TTC549 (cell line): ENCODE measurements at regions not wholly inside any gene's neighbourhood (a gene's known extent, or its start where the extent isn't known, plus 50 kb on each side); places are given as distances from the start of the nearest gene placed in this dataset.

Experiments
- FAIRE-seq: peaks from 2 replicates; lab custom pipeline; 2012; peaks lifted over from hg19 to GRCh38; lab: Jason Lieb, UNC

DNA sequence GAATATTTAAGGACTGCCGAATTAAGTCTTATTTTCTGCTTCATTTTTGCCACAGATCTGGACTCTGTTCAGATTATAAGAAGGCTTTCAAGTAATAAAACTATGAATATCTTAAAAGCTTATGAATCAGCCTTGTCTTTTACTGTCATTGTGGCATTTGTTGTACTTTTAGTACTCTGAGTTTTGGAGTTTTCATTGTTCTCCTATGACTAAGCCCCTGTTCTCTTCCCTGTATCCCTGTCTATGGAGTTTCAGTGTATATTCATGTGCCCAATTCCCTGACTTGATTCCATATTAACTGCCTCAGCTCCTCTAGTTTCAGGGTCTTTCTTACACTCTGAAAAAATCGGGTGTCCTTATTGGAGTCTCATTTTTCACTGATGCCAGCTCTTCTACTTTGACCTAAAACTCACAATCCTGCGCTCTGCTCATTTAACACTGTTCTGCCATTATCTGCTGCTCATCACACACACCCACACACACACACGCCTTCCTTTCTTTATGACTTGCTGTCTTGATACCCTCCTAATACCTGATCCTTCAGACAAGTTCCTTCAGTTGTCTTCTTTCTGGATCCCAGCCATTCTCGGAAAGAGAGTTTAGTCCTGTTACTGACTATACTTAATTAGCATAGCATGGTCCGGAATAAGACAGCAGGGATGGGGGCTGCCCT, 511.8 kb downstream of the CPS1 start:
- no peak for FAIRE-seq

DNA sequence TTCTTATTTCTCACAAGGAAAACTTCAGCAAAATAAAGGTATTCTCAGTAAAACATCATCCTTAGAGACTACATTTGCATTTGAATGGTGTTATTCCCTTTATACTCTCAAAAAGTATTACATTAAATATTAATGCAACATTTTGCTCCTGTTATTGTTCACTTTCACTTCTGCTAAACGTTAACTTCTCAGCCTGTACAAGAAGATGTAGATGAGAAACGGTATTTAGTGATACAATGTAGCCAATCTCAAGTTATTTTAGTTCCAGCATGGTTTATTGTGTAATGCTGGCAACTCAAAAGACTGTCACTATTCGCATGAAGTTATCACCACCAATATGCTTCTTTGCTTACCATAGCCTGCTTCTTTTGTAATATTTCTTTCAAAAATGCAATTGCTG, 514.1 kb downstream of the CPS1 start:
- no peak for FAIRE-seq

DNA sequence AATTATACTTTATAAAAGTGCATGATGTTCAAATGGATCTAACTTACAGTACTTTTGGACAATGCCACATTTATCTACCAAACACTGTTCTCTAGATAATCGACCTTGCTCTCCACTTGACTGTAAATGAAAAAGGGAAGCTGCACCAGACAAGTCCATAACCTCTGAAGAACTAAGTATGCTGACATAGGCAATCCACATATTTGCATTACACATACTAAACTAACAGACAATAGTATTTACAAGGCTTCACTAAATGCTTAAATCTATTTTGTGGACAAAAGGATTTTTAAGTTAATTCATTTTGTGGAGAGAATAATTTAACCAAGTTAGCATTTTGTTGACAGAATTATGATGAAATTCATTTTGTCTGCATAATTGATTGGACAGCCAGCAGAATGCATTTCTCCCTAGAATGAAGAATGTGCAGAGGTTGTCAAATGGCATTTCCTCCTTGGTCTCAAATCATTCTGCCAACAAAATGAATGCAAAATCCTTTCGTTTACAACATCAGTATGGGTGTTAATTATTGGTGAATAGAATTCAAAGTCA, 520.9 kb downstream of the CPS1 start:
- no peak for FAIRE-seq

DNA sequence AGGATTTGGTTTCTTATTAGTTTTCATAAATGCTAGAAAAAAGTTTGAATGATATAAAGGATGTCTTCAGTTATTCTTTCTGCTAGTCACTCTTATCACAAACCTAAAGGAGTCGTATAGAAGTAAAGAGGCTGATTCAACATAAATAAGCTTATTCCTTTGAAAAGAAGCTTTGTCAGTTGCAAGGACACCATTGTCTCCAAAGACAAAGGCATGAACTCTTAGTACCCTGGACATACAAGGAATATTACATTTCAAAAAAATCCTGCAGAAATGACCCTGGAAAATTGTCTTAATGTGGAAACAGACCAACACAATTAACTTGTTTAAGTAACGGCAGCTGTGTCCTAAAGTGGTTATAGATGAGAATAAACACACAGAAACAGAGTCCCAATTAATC, 528.0 kb downstream of the CPS1 start:
- no peak for FAIRE-seq

DNA sequence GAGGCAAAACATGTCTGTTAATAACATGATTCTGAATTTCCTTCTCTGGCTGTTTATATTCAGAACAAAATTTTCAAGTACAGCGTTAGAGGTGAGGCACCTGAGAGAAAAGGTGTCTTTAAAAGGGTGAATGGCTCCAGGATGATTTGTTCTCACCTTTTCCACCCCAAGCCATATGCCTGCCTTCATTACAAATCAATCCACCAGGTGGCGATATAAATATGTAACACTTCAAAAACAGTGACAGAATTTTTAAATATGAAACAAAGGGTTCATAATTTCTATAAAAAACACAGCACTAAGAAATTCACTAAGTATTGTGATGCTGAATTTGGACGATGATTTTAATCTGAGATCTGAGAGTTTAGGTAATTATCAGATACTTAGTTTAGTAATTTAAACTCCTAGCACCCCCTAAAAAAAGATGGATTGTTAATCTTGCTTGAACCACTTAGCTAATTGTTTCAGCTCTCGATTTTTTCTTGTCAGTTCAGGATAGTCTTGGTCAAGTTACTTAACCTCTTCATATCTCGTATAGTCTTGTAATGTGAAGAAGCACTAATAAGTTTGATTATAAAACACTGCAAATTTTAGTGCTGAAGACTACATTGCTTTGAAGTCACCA, 528.8 kb downstream of the CPS1 start:
- FAIRE-seq, result no peak

DNA sequence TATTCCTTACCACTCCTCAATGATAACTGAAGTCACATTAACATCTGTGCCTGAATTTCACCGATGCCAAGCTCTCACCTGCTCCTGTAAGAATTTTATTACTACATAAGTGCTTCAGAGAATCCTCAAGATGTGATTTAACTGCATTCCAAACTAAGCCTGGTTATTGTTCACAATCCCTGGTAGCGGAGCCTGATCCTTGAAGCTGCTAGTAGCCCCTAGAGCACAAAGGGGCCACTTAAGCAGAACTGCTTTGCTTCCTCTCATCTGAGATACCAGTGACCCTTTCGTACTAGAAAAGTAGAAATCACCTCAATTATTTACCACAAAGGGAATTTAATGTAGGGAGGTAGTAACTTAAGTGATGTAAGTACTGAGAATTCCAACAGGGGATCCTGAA, 529.6 kb downstream of the CPS1 start:
- FAIRE-seq, result no peak

DNA sequence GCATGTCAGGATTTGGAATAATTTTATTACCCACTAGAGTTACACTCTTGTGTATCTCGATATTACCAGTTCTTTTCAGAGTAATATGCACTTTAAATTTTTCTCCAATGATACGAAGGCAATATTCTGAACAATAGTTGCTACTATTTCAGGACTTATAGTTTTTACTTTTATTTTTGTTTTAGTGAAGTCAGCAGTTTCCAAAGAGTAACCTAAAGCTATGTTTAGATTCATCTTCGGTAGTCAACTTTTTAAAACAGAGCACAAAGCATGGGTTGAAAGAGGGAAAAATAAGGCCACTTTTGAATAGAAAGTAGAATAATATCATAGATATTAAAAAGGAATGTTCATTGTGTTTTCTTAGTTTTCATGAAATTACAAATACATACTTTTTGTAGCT, 532.7 kb downstream of the CPS1 start:
- FAIRE-seq, result no peak

DNA sequence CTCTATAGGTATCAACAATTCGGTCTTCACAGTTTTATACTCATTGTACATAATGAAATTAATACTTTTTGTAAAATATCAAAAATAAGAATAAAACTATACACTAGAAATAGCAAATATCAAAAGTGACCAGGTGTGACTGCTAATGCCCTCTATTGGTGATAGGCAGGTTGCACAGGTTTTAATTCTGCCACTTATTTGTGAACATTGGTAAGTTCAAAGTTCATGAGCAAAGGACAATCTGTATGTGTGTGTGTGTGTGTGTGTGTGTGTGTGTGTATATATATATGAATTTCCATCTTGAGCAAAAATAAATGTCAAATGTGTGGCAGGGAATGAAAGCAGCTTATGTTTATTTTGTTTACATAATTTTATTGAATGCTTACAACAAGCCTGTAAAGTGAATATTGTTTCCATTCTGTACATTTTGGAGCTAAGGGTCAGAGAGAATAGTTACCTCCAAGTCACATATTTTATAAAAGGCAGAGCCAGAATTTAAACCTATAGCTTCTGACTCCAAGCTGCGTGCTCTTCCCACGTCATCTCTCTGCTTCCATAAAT, 537.4 kb downstream of the CPS1 start:
- FAIRE-seq, result no peak

DNA sequence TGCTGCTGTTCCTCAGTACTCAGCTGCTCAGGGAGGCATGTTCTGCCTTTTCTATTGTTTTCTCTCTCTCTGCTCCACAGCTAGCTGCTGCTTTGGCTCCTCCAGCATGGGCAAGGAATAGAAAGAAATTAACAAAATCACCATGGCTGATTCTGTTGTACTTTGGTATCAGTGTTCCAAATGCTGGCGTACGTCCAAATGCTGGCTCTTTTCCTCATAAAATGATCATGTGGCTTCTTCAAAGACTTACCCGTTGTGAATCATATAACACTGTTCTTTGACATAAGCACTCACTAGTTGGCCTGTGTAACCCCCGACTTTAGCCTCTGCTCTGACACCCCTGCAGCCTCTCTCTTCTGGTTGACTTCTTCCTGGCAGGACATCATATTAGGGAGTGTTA, 547.6 kb downstream of the CPS1 start:
- FAIRE-seq, result no peak

DNA sequence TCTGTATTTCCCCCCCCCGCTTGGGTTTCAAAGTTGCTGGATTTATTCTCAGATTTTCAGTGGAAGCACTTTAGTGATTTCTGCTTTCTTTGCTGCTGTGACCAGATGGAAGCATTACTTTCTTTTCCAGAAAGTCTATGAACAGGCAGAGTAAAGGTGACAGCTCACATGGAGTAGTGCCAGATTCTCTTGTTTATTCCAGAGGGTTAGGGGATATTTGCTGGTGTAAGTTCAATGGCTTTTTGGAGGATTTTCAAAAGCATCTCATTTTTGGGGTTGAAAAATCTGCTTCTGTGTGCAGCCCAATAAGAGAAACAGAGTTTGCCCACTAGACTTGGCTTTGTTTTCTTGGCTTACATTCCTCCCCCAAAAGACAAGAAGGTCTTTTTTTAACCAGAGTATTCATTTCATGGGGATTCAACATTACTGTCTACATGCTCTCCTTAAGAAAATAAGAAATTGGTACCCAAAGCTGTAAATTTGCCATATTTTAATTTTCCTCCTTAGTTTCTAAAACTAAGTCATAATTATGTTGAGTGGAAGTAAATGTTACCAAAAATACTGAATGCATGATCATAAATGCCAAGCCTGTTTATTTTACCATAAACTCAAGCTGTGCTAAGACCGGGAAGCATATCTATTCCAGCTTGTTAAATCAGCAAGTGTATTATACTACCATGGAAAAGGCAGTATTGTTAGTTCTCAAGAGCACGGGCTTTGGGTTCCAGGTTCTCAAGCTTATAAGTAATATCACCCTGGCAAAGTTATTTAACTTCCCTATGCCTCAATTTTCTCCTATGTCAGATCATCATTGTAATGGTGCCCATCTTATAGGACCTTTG, 557.2 kb downstream of the CPS1 start:
- FAIRE-seq, result no peak

DNA sequence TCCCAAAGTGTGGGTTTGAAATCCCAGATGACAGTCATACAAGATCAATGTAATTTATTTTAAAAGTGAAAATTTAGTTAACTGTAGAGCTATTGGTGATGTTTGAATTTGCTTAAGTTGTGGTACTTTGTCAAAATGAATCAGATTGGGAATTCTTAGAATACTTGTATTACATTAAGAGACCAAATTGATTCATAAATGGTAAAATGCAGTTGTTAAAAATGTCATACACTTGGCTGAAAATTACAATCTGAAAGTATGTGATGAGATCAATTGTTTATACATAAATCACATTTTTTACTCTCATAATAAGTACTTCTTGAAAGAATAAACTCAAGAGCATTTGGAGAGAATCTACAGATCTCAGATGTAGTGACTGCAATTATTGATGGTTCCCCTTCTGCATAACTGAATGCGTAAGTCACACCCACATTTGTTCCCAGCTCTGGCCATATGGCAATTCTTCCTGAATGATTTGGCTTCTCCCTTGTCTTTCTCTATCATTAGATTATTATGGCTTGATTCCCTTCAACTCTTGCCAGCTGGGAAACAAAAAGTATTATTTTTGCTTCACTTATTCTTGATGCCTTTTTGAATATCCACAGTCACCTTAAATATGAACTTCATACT, 558.5 kb downstream of the CPS1 start:
- no peak for FAIRE-seq

DNA sequence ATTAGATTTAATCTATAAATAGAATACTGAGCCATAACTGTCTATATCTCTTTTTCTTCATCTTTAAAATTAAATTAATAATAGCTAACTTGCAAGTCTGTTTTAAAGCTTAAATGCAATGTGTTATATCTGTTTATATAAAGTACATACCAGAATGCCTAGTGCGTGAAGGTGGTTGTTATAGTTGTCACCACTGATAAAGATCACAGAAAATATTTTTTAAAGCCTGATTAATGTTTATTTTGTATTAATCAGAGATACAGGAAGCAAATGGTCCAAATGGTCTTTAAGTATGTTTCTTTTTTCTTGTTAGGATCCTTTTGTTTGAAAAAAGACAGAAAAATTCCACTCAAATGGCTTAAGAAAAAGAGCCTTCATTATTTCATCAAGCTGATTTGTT, 560.6 kb downstream of the CPS1 start:
- FAIRE-seq, result no peak

DNA sequence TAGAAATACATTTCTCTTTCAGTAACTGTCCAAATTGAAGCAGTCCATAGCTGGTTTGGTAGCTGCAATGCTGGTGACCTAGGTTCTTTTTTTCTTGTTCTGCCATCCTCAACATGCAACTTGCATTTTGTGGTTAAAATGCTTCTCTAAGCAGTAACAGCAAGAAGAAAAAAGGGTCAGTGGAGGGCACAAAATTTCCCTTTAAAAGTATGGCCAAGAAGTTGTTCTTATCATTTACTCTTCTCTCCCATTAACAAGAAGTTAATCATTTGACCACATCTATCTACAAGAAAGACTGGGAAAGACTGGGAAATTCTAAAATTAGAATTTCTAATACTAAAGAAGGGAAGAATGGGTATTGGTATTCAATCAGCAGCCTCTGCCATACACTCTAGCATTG, 569.9 kb downstream of the CPS1 start:
- no peak for FAIRE-seq

DNA sequence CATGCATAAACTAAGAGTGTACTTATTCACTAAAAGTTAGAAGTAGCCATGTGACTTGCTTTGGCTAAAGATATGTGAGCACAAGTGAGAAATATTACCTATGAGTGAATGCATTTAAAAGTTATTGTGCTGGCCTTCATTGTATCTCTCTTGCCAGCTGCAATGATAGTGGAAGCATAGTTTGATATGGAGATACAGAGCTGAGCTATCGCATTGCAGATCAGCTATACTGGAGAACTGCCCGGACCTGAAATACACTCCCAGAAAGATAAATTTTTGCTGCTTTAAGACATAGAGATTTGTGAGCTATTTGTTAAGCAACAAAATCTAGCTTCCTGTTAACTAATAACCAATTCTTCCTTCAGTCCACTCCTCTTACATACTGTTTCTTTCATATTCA, 571.1 kb downstream of the CPS1 start:
- FAIRE-seq, result no peak

DNA sequence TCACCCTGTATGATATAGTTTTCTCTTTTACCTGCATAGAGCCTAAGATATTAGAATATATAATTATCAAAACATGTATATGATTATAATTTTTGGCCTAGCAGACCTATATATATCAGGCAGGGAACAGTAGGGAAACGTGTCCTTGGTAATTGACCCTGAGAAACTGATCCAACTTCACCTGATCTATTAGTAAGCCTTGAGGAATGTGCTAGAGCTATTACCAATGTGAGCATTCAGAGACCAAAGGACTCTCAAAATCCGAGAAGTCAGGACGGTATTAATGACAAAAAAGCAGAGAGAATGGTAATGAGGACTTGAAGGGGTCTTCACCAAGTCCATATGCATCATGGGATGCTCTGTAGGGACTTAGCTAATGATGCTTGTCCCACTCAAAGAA, 571.9 kb downstream of the CPS1 start:
- FAIRE-seq, result no peak

DNA sequence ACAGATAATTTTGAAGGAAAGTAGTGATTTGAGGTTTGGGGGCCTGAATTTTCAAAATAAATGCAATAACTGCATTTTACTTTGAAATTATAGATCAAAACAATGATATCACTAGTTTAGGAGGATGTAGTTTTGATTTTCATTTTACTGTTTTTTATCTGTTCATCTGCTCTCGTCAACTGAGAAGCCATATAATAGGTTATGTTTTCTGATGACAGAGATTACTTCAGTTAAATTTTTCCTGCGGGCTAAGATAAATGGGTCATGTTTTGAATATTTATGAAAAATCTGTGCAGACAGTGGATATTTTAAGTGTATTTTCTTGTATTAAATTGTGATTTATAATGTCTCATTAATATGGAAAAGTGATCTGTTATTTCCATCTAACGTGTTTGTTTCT, 573.4 kb downstream of the CPS1 start:
- FAIRE-seq, result no peak

DNA sequence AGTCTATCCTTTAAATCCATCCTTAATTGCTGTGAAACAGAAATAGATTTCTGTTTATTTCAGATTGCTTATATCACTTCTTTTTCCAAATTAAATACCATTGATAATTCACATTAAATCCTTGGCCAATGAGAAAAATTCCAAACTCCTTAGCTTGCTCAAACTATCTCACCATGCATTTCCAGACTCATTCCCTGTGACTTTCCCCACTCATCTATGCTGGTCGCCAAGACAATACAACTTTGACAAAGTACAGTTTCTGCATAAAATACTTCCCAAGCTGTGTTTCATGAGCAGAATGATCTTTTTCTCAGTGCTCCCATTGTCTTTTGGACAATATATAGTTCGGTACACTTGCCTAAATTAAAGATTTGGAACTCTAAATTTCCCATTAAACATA, 575.6 kb downstream of the CPS1 start:
- FAIRE-seq, result no peak

DNA sequence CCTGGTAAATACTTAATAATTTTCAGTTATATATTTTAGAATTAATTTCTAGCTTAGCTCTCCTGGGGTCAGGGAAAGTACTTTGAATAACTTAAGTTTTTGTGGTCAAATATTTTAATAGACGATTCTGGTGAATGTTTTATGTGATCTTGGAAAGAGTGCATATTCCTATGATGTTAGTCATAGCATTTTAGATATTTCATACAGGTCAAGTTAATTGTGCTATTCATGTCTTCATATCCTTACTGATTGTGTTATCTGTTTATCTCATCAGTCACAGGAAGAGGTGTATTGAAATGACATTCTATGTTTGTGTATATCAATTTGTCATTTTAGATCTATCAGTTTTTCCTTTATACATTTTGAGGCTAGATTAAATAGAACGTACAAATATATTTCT, 576.2 kb downstream of the CPS1 start:
- FAIRE-seq, result no peak

DNA sequence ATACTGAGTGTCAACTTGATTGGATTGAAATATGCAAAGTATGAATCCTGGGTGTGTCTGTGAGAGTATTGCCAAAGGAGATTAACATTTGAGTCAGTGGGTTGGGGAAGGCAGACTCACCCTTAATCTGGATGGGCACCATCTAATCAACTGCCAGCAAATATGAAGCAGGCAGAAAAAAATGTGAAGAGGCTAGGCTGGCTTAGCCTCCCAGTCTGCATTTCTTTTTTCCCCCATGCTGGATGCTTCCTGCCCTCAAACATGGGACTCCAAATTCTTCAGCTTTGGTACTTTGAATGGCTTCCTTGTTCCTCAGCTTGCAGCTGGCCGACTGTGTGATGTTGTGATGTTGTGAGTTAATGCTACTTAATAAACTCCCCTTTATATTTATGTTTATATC, 577.4 kb downstream of the CPS1 start:
- no peak for FAIRE-seq

DNA sequence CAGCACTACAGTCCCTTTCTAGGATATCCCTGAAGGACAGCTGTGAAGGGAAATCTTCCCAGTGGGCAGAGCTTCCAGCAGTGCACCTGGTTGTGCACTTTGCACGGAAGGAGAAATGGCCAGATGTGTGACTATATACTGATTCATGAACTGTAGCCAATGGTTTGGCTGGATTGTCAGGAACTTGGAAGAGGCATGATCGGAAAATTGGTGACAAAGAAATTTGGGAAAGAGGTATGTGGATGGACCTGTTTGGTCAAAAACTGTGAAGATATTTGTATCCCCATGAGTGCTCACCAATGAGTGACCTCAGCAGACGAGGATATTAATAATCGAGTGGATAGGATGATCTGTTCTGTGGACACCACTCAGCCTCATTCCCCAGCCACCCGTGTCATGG, 582.2 kb downstream of the CPS1 start:
- FAIRE-seq, result no peak

DNA sequence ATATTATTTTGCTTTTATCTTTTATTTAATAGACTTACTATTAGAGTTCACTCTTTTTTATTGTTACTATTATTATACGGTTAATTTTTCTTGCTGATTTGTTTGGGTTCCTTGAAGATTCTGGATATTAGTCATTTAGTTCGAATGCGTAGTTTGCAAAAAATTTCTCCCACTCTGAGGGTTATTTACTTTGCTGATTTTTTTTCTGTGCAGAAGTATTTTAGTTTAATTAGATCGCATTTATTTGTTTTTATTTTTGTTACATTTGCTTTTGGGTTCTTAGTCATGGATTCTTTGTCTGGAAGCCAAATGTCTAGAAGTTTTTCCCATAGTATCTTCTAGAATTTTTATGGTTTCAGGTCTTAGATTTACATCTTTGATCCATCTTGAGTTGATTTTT, 585.2 kb downstream of the CPS1 start:
- FAIRE-seq, result no peak

DNA sequence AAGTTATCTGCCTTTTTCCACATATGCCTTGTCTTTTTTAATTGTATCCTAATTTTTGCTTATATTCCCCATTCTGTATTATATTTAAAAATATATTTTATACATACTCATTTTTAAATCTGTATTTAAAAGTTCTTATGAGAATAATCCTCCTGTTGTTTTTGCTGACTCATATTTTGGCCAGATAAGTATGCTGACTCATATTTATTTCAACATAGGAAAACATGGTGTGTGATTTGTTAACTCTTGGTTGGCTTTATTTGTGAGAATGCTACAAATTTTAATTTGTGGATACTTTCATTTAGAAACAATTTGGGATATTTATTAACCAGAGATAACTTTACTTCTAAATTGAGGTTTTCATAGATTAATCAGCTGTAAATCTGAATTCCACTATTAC, 587.7 kb downstream of the CPS1 start:
- no peak for FAIRE-seq
